NCI-H1436 treated with DMSO at 0.1 percent for 48 hours (cell line): ENCODE measurements at regions not wholly inside any gene's neighbourhood (a gene's known extent, or its start where the extent isn't known, plus 50 kb on each side); places are given as distances from the start of the nearest gene placed in this dataset.
"Not testable (repeated sequence)": the region's sequence is repeated elsewhere in the genome, so short reads cannot be mapped to it uniquely, and the experiment has no call there.

Source experiments
- DNase-seq: peaks from one replicate; lab custom pipeline; 2025; lab: John Stamatoyannopoulos, UW

GRCh38 chr4:55251896-55252295, 94.1 kb upstream of the SRD5A3 start:
- DNase-seq = no peak

- DNase-seq = no peak
Observed at GRCh38 chr4:55253948-55254593, 92.0 kb upstream of the SRD5A3 start.

GRCh38 chr4:55255179-55255578, 90.9 kb upstream of the SRD5A3 start:
- DNase-seq = no peak

- DNase-seq = no peak
Observed at GRCh38 chr4:55256787-55257186, 89.3 kb upstream of the SRD5A3 start.

- DNase-seq = no peak
Observed at GRCh38 chr4:55258152-55258865, 87.7 kb upstream of the SRD5A3 start.

GRCh38 chr4:55259294-55259693, 86.7 kb upstream of the SRD5A3 start:
- no peak for DNase-seq

GRCh38 chr4:55269470-55269869, 76.6 kb upstream of the SRD5A3 start:
- DNase-seq = no peak

GRCh38 chr4:55269995-55270394, 76.0 kb upstream of the SRD5A3 start:
- no peak for DNase-seq

GRCh38 chr4:55270481-55270880, 75.6 kb upstream of the SRD5A3 start:
- DNase-seq = no peak

GRCh38 chr4:55272102-55272501, 73.9 kb upstream of the SRD5A3 start:
- DNase-seq = no peak

- DNase-seq = no peak
Observed at GRCh38 chr4:55272589-55272988, 73.5 kb upstream of the SRD5A3 start.

GRCh38 chr4:55277011-55277410, 69.0 kb upstream of the SRD5A3 start:
- DNase-seq = no peak

- DNase-seq = no peak
Observed at GRCh38 chr4:55278316-55278715, 67.7 kb upstream of the SRD5A3 start.

- DNase-seq = not testable (repeated sequence)
Observed at GRCh38 chr4:55280474-55280873, 65.6 kb upstream of the SRD5A3 start.

- DNase-seq = not testable (repeated sequence)
Observed at GRCh38 chr4:55281118-55281683, 64.8 kb upstream of the SRD5A3 start.

GRCh38 chr4:55284331-55284730, 61.7 kb upstream of the SRD5A3 start:
- DNase-seq = no peak

GRCh38 chr4:55291227-55291640, 54.8 kb upstream of the SRD5A3 start:
- DNase-seq = no peak

- DNase-seq = no peak
Observed at GRCh38 chr4:55296096-55296495, 49.9 kb upstream of the SRD5A3 start.
